ENCODE measurements at regions not wholly inside any gene's neighbourhood (a gene's known extent, or its start where the extent isn't known, plus 50 kb on each side); places are given as distances from the start of the nearest gene placed in this dataset.
"Not testable (repeated sequence)": the region's sequence is repeated elsewhere in the genome, so short reads cannot be mapped to it uniquely, and the experiment has no call there.

GRCh38 chr10:4167216-4167615, 382.2 kb upstream of the KLF6 start:
- TF ChIP-seq, protein P1, sequence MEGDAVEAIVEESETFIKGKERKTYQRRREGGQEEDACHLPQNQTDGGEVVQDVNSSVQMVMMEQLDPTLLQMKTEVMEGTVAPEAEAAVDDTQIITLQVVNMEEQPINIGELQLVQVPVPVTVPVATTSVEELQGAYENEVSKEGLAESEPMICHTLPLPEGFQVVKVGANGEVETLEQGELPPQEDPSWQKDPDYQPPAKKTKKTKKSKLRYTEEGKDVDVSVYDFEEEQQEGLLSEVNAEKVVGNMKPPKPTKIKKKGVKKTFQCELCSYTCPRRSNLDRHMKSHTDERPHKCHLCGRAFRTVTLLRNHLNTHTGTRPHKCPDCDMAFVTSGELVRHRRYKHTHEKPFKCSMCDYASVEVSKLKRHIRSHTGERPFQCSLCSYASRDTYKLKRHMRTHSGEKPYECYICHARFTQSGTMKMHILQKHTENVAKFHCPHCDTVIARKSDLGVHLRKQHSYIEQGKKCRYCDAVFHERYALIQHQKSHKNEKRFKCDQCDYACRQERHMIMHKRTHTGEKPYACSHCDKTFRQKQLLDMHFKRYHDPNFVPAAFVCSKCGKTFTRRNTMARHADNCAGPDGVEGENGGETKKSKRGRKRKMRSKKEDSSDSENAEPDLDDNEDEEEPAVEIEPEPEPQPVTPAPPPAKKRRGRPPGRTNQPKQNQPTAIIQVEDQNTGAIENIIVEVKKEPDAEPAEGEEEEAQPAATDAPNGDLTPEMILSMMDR (IDR thresholded peaks at IDR 0.05) = no peak
- no peak for DNase-seq (ENCODE audit: low spot score)
- H3K4me3 ChIP-seq = no peak overlapping the region
- H3K27ac ChIP-seq = no peak overlapping the region

GRCh38 chr10:4162571-4163286, 377.7 kb upstream of the KLF6 start:
- TF ChIP-seq, protein P1 (IDR thresholded peaks at IDR 0.05) = no peak
- no peak overlapping the region for H3K4me3 ChIP-seq
- DNase-seq (ENCODE audit: low spot score) = no peak
- H3K27ac ChIP-seq = no peak overlapping the region

GRCh38 chr10:4159173-4159572, 374.2 kb upstream of the KLF6 start:
- no peak for DNase-seq (ENCODE audit: low spot score)
- TF ChIP-seq, protein P1 (IDR thresholded peaks at IDR 0.05) = no peak
- Histone ChIP-seq H3K4me3 (no peak overlapping the region), H3K27ac (no peak overlapping the region)

DNA sequence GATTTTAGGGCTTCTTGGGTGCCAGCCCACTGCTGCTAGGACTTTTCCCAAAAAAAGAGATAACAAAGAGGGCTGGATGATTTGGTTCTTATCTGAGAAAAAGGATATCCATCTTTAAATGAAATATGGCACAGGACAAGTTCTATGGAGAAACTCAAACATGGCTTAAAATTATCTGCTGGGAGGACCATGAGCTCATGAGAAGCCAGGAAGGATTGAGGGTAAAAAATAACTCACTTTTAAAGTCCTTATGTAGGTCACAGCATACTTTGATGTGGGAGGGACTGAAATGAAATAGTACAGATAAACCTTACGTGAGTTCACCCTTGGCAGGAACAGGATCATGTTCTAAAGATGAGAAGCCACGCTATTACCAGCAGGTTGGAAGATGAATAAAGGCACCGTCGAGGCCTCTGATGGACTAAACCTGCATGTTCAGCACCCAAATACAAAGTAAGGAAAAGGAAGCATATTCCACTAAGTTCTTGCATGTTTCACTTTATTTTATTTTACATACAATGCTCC, 369.2 kb upstream of the KLF6 start:
- DNase-seq (ENCODE audit: low spot score) = no peak
- H3K27ac ChIP-seq = no peak overlapping the region
- TF ChIP-seq, protein P1 (IDR thresholded peaks at IDR 0.05) = no peak
- H3K4me3 ChIP-seq = no peak overlapping the region

- Histone ChIP-seq H3K27ac (no peak overlapping the region), H3K4me3 (no peak overlapping the region)
- DNase-seq (ENCODE audit: low spot score) = no peak
- TF ChIP-seq, protein P1 (IDR thresholded peaks at IDR 0.05) = no peak
Observed at GRCh38 chr10:4151466-4151865, 366.5 kb upstream of the KLF6 start.

DNA sequence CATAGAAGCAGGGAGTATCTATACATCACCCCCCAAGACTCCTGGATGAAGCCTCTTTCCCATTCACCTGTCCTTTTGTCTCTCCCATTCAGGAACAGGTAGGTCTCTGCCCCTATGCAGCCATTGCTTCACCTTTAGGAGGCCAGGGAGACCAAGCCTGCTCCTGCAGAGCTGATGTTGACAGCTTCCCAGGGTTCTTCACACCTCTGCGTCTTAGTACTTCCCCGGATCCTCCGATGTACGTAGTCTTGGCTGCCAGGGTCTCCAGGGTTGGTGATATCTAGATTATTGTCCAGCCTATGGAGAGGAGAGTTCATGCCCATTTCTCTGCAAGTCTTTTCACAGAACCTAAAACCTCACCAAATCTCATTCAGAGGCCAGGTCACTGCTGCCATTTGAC, 365.7 kb upstream of the KLF6 start:
- no peak overlapping the region for H3K4me3 ChIP-seq
- TF ChIP-seq, protein P1 (IDR thresholded peaks at IDR 0.05) = no peak
- no peak for DNase-seq (ENCODE audit: low spot score)
- no peak overlapping the region for H3K27ac ChIP-seq

DNA sequence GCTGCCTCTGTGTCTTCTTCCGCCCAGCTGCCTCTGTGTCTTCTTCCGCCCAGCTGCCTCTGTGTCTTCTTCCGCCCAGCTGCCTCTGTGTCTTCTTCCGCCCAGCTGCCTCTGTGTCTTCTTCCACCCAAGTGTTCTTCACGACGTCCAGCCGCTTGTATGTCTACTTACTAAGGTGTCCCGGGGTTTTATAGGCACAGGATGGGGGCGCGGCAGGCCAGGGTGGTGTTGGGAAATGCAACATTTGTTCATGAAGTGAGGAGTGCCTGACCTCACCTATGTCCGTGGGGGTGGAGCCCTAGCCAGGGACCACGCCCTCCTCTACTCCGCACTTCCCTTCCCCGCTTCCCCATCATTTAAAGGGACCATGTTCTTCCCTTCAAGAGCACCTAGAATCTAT, 364.5 kb upstream of the KLF6 start:
- not testable (repeated sequence) for H3K27ac ChIP-seq; H3K4me3 ChIP-seq; DNase-seq (ENCODE audit: low spot score)
